GM23248 (cell line): ENCODE measurements at regions not wholly inside any gene's neighbourhood (a gene's known extent, or its start where the extent isn't known, plus 50 kb on each side); places are given as distances from the start of the nearest gene placed in this dataset.
A peak's percentile ranks its signal among the peaks of the same experiment; 100 is the strongest.

Source experiments
- DNase-seq: peaks from one replicate; pipeline ENCODE4 v3.0.0-alpha.2; 2015
- H2AFZ ChIP-seq: fragments of 200-600 bp; sonication (generic); 2 replicates; pipeline ENCODE4 v1.6.1; 2016; ENCODE audit warnings: antibody characterized with exemption
- H3F3A ChIP-seq: fragments of 200-600 bp; sonication (generic); 2 replicates; pipeline ENCODE4 v1.6.1; 2016; ENCODE audit warnings: mild to moderate bottlenecking, antibody characterized with exemption, mixed run types; ENCODE audit not compliant: insufficient read depth
- H3K27ac ChIP-seq: fragments of 200-600 bp; sonication (generic); 2 replicates; pipeline ENCODE4 v1.5.1; 2016; ENCODE audit warnings: mild to moderate bottlenecking
- H3K27me3 ChIP-seq: fragments of 200-600 bp; sonication (generic); replicated peaks from 2 replicates; pipeline ENCODE4 v1.6.1; 2016; ENCODE audit warnings: mild to moderate bottlenecking; ENCODE audit not compliant: insufficient read depth
- H3K36me3 ChIP-seq: fragments of 200-600 bp; sonication (generic); 2 replicates; pipeline ENCODE4 v1.6.1; 2016; ENCODE audit warnings: low read depth, mild to moderate bottlenecking
- H3K4me1 ChIP-seq: fragments of 200-600 bp; sonication (generic); 2 replicates; pipeline ENCODE4 v1.6.1; 2016; ENCODE audit warnings: mild to moderate bottlenecking; ENCODE audit not compliant: insufficient read depth
- H3K4me2 ChIP-seq: fragments of 200-600 bp; sonication (generic); one replicate; pipeline ENCODE4 v1.6.1; 2016; ENCODE audit warnings: mild to moderate bottlenecking; ENCODE audit not compliant: unreplicated experiment
- H3K4me3 ChIP-seq: fragments of 200-600 bp; sonication (generic); 2 replicates; pipeline ENCODE4 v1.5.1; 2016; ENCODE audit warnings: mild to moderate bottlenecking
- H3K79me2 ChIP-seq: fragments of 200-600 bp; sonication (generic); 2 replicates; pipeline ENCODE4 v1.6.1; 2016; ENCODE audit warnings: mild to moderate bottlenecking; ENCODE audit not compliant: insufficient read depth
- H3K9ac ChIP-seq: fragments of 200-600 bp; sonication (generic); 2 replicates; pipeline ENCODE4 v1.6.1; 2016; ENCODE audit warnings: mild to moderate bottlenecking
- H3K9me2 ChIP-seq: fragments of 200-600 bp; sonication (generic); 2 replicates; pipeline ENCODE4 v1.6.1; 2016; ENCODE audit warnings: mixed run types, mild to moderate bottlenecking, moderate library complexity; ENCODE audit not compliant: insufficient read depth
- H3K9me3 ChIP-seq: fragments of 200-600 bp; sonication (generic); one replicate; pipeline ENCODE4 v1.6.1; 2017; ENCODE audit warnings: low read depth
- H4K20me1 ChIP-seq: fragments of 200-600 bp; sonication (generic); 2 replicates; pipeline ENCODE4 v1.6.0; 2016; ENCODE audit not compliant: insufficient read depth
- EZH2 ChIP-seq: fragments of 200-600 bp; sonication (generic); IDR thresholded peaks from 2 replicates; pipeline ENCODE4 v1.6.1; 2018; ENCODE audit warnings: antibody characterized with exemption, mild to moderate bottlenecking; ENCODE audit not compliant: insufficient read depth, poor library complexity, severe bottlenecking
- EZH2phosphoT487 ChIP-seq: fragments of 200-600 bp; sonication (generic); IDR thresholded peaks from 2 replicates; pipeline ENCODE4 v1.6.1; 2018; ENCODE audit warnings: antibody characterized with exemption, moderate library complexity, mild to moderate bottlenecking, low read depth; ENCODE audit not compliant: insufficient read depth
- WGBS, 2 experiments: methylation state at CpG; one replicate each; pipeline ENCODE4 v1.1.6; 2015 to 2017; ENCODE audit warnings: low lambda C conversion rate in 2 of 2, low coverage in 1 of 2; ENCODE audit errors: missing lambda C conversion rate in 2 of 2; 5-methylcytosine and 5-hydroxymethylcytosine counted together
- in situ Hi-C: fragments of 300-500 bp; cut with MboI; formaldehyde crosslinking; loops from 2 replicates; pipeline ENCODE4 v1.15.0; 2020

DNA sequence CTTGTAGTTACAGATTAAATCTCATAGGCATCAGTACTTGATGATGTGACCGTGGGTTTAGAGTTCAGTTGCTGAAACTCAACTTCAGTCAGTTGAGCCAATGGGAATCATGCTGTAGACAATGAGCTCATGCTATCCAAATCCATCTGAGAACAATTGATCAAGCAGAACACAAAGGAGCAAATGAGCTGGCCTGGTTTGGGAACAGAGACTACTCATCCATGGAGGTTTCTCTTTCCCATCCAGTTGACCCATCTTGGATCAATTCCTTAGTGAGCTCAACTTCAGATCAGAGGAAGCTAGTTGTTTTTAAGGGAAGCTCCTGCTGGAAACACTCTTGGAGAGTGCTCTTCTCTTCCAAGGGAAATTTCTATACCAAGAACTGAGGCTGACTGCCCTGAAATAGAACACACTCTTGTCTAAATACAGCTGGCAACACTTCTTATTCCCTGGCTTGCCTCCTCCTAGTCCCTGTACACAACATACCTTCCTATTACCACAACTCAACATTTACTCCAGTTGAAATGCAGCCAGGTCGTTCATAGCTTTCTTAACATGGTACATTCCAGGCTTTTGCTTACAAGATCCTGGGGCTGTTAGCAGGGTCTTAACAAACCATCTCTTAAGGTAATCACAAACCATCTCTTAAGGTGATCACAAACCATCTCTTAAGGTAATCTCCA lies 203.9 kb upstream of the PRDM1 start:
- DNase-seq: peak; percentile 33
- H3K9me2 ChIP-seq: no peaks in the 10 kb centered on the region
- H2AFZ ChIP-seq: no peak overlapping the region
- H4K20me1 ChIP-seq: no peaks in the 10 kb centered on the region
- 25 to 38% methylated on average over 2 of the region's 2 CpGs for WGBS, 2 experiments
- H3K4me2 ChIP-seq: peak overlapping the region; percentile 1
- no peak for TF ChIP-seq EZH2
- no peak for TF ChIP-seq EZH2phosphoT487
- peaks cover 24% of the 10 kb centered on the region for H3K4me1 ChIP-seq
- no peak overlapping the region for H3K27ac ChIP-seq
- H3K9me3 ChIP-seq: no peaks in the 10 kb centered on the region
- in situ Hi-C loops: no loop called here
- no peaks in the 10 kb centered on the region for H3K79me2 ChIP-seq
- no peaks in the 10 kb centered on the region for H3F3A ChIP-seq
- no peaks in the 10 kb centered on the region for H3K27me3 ChIP-seq
- H3K36me3 ChIP-seq: no peaks in the 10 kb centered on the region
- no peak overlapping the region for H3K9ac ChIP-seq
- no peak overlapping the region for H3K4me3 ChIP-seq

DNA sequence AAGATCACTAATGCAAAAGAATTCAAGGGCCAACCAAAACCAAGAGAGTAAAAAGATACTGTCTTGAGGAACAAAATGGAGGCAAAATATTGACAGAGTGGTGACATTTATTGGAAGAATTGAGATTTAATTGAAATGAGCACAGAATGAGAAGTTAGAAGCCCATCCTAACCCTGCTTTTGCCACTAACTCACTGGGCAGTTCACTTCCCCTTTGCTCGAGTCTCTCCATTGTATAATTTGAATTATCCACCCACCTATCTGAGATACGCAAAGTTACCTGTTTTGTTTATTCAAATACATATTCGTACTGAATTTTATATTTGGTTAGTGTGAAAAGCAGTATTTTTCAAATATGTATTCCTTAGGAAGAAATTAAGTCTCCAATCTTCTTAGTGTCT lies 204.5 kb upstream of the PRDM1 start:
- Histone ChIP-seq H3K79me2 (no peaks in the 10 kb centered on the region), H2AFZ (no peak overlapping the region), H3K4me2 (no peak overlapping the region), H3F3A (no peaks in the 10 kb centered on the region), H3K4me3 (no peak overlapping the region), H3K9ac (no peak overlapping the region), H3K27ac (no peak overlapping the region), H3K36me3 (no peaks in the 10 kb centered on the region), H3K9me2 (no peaks in the 10 kb centered on the region), H4K20me1 (no peaks in the 10 kb centered on the region), H3K4me1 (peaks cover 24% of the 10 kb centered on the region), H3K27me3 (no peaks in the 10 kb centered on the region), H3K9me3 (no peaks in the 10 kb centered on the region)
- in situ Hi-C loops: no loop called here
- TF ChIP-seq EZH2phosphoT487 (no peak), EZH2 (no peak)
- 94 to 99% methylated on average over 3 of the region's 3 CpGs for WGBS, 2 experiments
- no peak for DNase-seq

DNA sequence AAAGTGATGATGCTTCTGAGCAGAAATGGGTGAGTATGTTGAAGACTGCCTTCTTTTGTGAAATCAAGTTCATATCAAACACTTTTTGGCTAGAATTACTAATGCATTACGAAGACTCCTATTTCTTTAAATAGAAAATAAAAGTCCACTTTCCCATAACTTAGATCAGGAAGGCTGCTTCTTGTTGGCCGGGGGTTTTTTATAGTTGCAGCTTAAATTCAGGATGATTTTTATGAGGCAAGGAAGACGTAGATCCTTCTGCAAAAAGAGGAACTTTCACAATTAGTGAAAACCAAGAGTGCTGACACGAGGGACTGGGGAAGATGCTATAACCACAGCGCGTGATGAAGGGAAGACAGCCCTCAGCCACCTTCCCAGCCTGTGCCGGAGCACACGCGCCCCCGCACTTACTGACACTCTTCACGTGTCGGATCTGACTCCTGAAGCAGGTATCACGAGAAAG lies 206.1 kb upstream of the PRDM1 start:
- Histone ChIP-seq H3K79me2 (no peaks in the 10 kb centered on the region), H3K4me1 (peaks cover 14% of the 10 kb centered on the region), H4K20me1 (no peaks in the 10 kb centered on the region), H3K27ac (no peak overlapping the region), H3K36me3 (no peaks in the 10 kb centered on the region), H3K27me3 (no peaks in the 10 kb centered on the region), H2AFZ (no peak overlapping the region), H3K4me2 (no peak overlapping the region), H3K9me2 (no peaks in the 10 kb centered on the region), H3K9ac (no peak overlapping the region), H3F3A (no peaks in the 10 kb centered on the region), H3K9me3 (no peaks in the 10 kb centered on the region), H3K4me3 (no peak overlapping the region)
- DNase-seq: no peak
- in situ Hi-C loops: no loop called here
- TF ChIP-seq EZH2phosphoT487 (no peak), EZH2 (no peak)
- 84 to 88% methylated on average over 13 of the region's 13 CpGs for WGBS, 2 experiments

DNA sequence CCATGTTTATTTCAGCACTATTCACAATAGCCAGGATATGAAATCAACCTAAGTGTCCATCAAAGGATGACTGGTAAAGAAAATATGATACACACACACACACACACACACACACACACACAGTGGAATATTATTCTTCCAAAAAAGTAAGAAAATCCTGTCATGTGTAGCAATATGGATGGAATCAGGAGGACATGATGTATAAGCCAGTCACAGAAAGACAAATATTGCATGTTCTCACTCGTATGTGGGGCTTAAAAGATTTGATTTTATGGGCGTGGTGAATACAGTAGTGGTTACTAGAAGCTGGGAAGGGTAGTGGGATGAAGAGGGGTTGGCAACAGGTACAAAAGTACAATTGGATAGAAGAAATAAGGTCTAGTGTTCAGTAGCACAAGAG lies 207.0 kb upstream of the PRDM1 start:
- no peak overlapping the region for H3K4me3 ChIP-seq
- H2AFZ ChIP-seq: no peak overlapping the region
- H3K36me3 ChIP-seq: no peaks in the 10 kb centered on the region
- no peak for DNase-seq
- H3K9me3 ChIP-seq: no peaks in the 10 kb centered on the region
- H3K9ac ChIP-seq: no peak overlapping the region
- H3K4me1 ChIP-seq: peaks cover 14% of the 10 kb centered on the region
- in situ Hi-C loops: no loop called here
- WGBS, 2 experiments: 84 to 89% methylated on average over 2 of the region's 2 CpGs
- no peaks in the 10 kb centered on the region for H4K20me1 ChIP-seq
- H3F3A ChIP-seq: no peaks in the 10 kb centered on the region
- H3K9me2 ChIP-seq: no peaks in the 10 kb centered on the region
- H3K27me3 ChIP-seq: no peaks in the 10 kb centered on the region
- no peak overlapping the region for H3K4me2 ChIP-seq
- H3K27ac ChIP-seq: no peak overlapping the region
- H3K79me2 ChIP-seq: no peaks in the 10 kb centered on the region
- TF ChIP-seq EZH2phosphoT487 (no peak), EZH2 (no peak)
